SU-DHL-6 (cell line): ENCODE measurements at regions not wholly inside any gene's neighbourhood (a gene's known extent, or its start where the extent isn't known, plus 50 kb on each side); places are given as distances from the start of the nearest gene placed in this dataset.

Source experiments
- H2AFZ ChIP-seq: fragments of 200-600 bp; sonication (generic); 2 replicates; pipeline ENCODE4 v1.6.1; 2014; ENCODE audit warnings: low read depth, mild to moderate bottlenecking, moderate library complexity, mixed read lengths, antibody characterized with exemption, low read length; ENCODE audit not compliant: severe bottlenecking
- H3F3A ChIP-seq: fragments of 200-600 bp; shearing (Covaris generic); 2 replicates; pipeline ENCODE4 v1.6.0; 2016; ENCODE audit warnings: antibody characterized with exemption, mild to moderate bottlenecking; ENCODE audit not compliant: insufficient read depth
- H3K27ac ChIP-seq: fragments of 200-600 bp; sonication (generic); 2 replicates; pipeline ENCODE4 v1.5.1; 2016; ENCODE audit warnings: low read depth, mild to moderate bottlenecking, low read length, moderate library complexity, mixed read lengths
- H3K27me3 ChIP-seq: fragments of 200-600 bp; sonication (generic), shearing (Covaris generic); 2 replicates; pipeline ENCODE4 v1.6.0; 2014; ENCODE audit warnings: mild to moderate bottlenecking, low read length
- H3K36me3 ChIP-seq: fragments of 200-600 bp; sonication (generic); 2 replicates; pipeline ENCODE4 v1.6.1; 2014; ENCODE audit warnings: mild to moderate bottlenecking, low read length, mixed read lengths
- H3K4me2 ChIP-seq: fragments of 300-600, 200-600 bp; shearing (Covaris generic), sonication (generic); 2 replicates; pipeline ENCODE4 v1.6.0; 2014; ENCODE audit warnings: low read length, low read depth, mild to moderate bottlenecking; ENCODE audit not compliant: poor library complexity, severe bottlenecking
- H3K4me3 ChIP-seq: fragments of 200-600 bp; sonication (generic); 2 replicates; pipeline ENCODE4 v1.5.1; 2014; ENCODE audit warnings: antibody characterized with exemption, low read length, mild to moderate bottlenecking, mixed read lengths; ENCODE audit not compliant: insufficient read depth, poor library complexity, severe bottlenecking
- H3K79me2 ChIP-seq: fragments of 200-600 bp; sonication (generic); 2 replicates; pipeline ENCODE4 v1.6.1; 2014; ENCODE audit warnings: mild to moderate bottlenecking, low read length, moderate library complexity; ENCODE audit not compliant: insufficient read depth
- H3K9ac ChIP-seq: fragments of 200-600 bp; sonication (generic); 2 replicates; pipeline ENCODE4 v1.7.0; 2014; ENCODE audit warnings: mild to moderate bottlenecking, low read length
- H3K9me2 ChIP-seq: fragments of 200-600 bp; sonication (generic); replicated peaks from 2 replicates; pipeline ENCODE4 v1.6.1; 2014; ENCODE audit warnings: low read length; ENCODE audit not compliant: insufficient read depth
- H3K9me3 ChIP-seq: fragments of 200-600 bp; sonication (generic); 2 replicates; pipeline ENCODE4 v1.6.1; 2014; ENCODE audit warnings: low read length, mixed read lengths; ENCODE audit not compliant: insufficient read depth
- H4K20me1 ChIP-seq: fragments of 200-600 bp; sonication (generic); 2 replicates; pipeline ENCODE4 v1.6.1; 2014; ENCODE audit warnings: low read depth, mild to moderate bottlenecking, antibody characterized with exemption, low read length, moderate library complexity, mixed read lengths
- CTCF ChIP-seq: fragments of 200-600 bp; sonication (generic); IDR thresholded peaks from one replicate; pipeline ENCODE4 v1.5.1; 2017; ENCODE audit warnings: antibody characterized with exemption, mild to moderate bottlenecking, low read length, moderate library complexity; ENCODE audit not compliant: insufficient read depth, poor library complexity, severe bottlenecking
- EZH2phosphoT487 ChIP-seq: fragments of 200-600 bp; sonication (generic), shearing (Covaris generic); conservative IDR thresholded peaks from 2 replicates; pipeline ENCODE4 v1.6.1; 2018; ENCODE audit warnings: mild to moderate bottlenecking, antibody characterized with exemption, low read length, moderate library complexity, mixed read lengths

DNA sequence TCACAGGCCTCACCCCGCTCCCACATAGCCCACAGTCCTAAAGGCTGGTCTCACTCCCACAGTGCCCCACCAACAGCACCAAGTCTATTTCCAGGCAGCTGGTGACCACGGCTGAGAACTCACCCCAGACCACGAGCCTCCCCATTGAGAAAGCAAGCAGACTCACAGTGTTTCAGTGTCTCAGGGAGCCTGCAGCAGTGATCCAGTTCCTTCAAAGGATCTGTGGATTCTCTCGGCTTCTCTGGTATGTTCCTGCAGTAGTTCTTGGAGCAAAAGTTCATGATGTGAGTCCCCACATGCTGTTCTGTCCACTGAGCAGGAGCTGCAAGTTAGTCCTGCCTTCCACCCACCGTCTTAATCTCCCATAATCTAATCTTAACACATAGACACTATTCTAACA is 185.3 kb upstream of the CDH6 start:
- H3K79me2 ChIP-seq, result no peaks in the 10 kb centered on the region
- no peaks in the 10 kb centered on the region for H4K20me1 ChIP-seq
- no peaks in the 10 kb centered on the region for H3K36me3 ChIP-seq
- no peaks in the 10 kb centered on the region for H3F3A ChIP-seq
- no peaks in the 10 kb centered on the region for H3K27me3 ChIP-seq
- no peaks in the 10 kb centered on the region for H3K9me3 ChIP-seq
- H3K4me2 ChIP-seq, result no peak overlapping the region
- no peak overlapping the region for H3K4me3 ChIP-seq
- H3K9me2 ChIP-seq, result no peaks in the 10 kb centered on the region
- TF ChIP-seq CTCF (no peak), EZH2phosphoT487 (no peak)
- no peak overlapping the region for H2AFZ ChIP-seq
- H3K9ac ChIP-seq, result no peak overlapping the region
- no peak overlapping the region for H3K27ac ChIP-seq

- Histone ChIP-seq H3K36me3 (no peaks in the 10 kb centered on the region), H4K20me1 (no peaks in the 10 kb centered on the region), H3K27ac (no peak overlapping the region), H3K9me2 (no peaks in the 10 kb centered on the region), H3K9me3 (no peaks in the 10 kb centered on the region), H3K27me3 (no peaks in the 10 kb centered on the region), H3K4me3 (no peak overlapping the region), H3K4me2 (no peak overlapping the region), H2AFZ (no peak overlapping the region), H3K9ac (no peak overlapping the region), H3K79me2 (no peaks in the 10 kb centered on the region), H3F3A (no peaks in the 10 kb centered on the region)
- TF ChIP-seq CTCF (no peak), EZH2phosphoT487 (no peak)
These were observed 185.8 kb upstream of the CDH6 start for GRCh38 chr5:31007672-31008071.

GRCh38 chr5:31000287-31000686 is 193.2 kb upstream of the CDH6 start:
- no peaks in the 10 kb centered on the region for H3F3A ChIP-seq
- no peaks in the 10 kb centered on the region for H3K9me3 ChIP-seq
- no peak overlapping the region for H3K4me2 ChIP-seq
- no peaks in the 10 kb centered on the region for H3K36me3 ChIP-seq
- H2AFZ ChIP-seq, result no peak overlapping the region
- no peaks in the 10 kb centered on the region for H3K9me2 ChIP-seq
- no peak for TF ChIP-seq CTCF
- no peak for TF ChIP-seq EZH2phosphoT487
- H3K27me3 ChIP-seq, result no peaks in the 10 kb centered on the region
- no peak overlapping the region for H3K9ac ChIP-seq
- H4K20me1 ChIP-seq, result no peaks in the 10 kb centered on the region
- H3K27ac ChIP-seq, result no peak overlapping the region
- H3K4me3 ChIP-seq, result no peak overlapping the region
- no peaks in the 10 kb centered on the region for H3K79me2 ChIP-seq

- Histone ChIP-seq H3K9me3 (no peaks in the 10 kb centered on the region), H3K4me3 (no peak overlapping the region), H3F3A (no peaks in the 10 kb centered on the region), H3K27ac (no peak overlapping the region), H2AFZ (no peak overlapping the region), H3K27me3 (no peaks in the 10 kb centered on the region), H3K9me2 (no peaks in the 10 kb centered on the region), H3K79me2 (no peaks in the 10 kb centered on the region), H4K20me1 (no peaks in the 10 kb centered on the region), H3K36me3 (no peaks in the 10 kb centered on the region), H3K9ac (no peak overlapping the region), H3K4me2 (no peak overlapping the region)
- TF ChIP-seq CTCF (no peak), EZH2phosphoT487 (no peak)
These were observed 195.8 kb upstream of the CDH6 start for GRCh38 chr5:30997681-30998080.
